Aorta (tissue), 5 donors: ENCODE measurements at regions not wholly inside any gene's neighbourhood (a gene's known extent, or its start where the extent isn't known, plus 50 kb on each side); places are given as distances from the start of the nearest gene placed in this dataset.

Experiments
- ATAC-seq: fragments of 200-7000 bp; cut with Tn5 transposase; one replicate; pipeline ENCODE4 v1.9.1; 2022; ENCODE audit warnings: moderate library complexity; ENCODE audit not compliant: low FRiP score
- DNase-seq, 2 donors: peaks; one replicate each; pipeline ENCODE4 v3.0.0-alpha.2; 2020
- H3K27ac ChIP-seq, 2 donors: one replicate each; pipeline ENCODE4 v1.5.1; 2013; ENCODE audit warnings: low read length in 2 of 2, mild to moderate bottlenecking in 2 of 2, moderate library complexity in 2 of 2, control low read depth in 1 of 2, inconsistent platforms in 1 of 2, low read depth in 1 of 2
- H3K27me3 ChIP-seq, 2 donors: one replicate each; pipeline ENCODE4 v1.6.1; 2013; ENCODE audit warnings: control low read depth in 1 of 2, low read length in 1 of 2, mild to moderate bottlenecking in 1 of 2, moderate library complexity in 1 of 2; ENCODE audit not compliant: insufficient read depth in 2 of 2, control insufficient read depth in 1 of 2
- H3K36me3 ChIP-seq, 2 donors: one replicate each; pipeline ENCODE4 v1.6.1; 2013; ENCODE audit warnings: control low read depth in 1 of 2, low read length in 1 of 2, mild to moderate bottlenecking in 1 of 2; ENCODE audit not compliant: insufficient read depth in 2 of 2, control insufficient read depth in 1 of 2
- H3K4me1 ChIP-seq, 2 donors: one replicate each; pipeline ENCODE4 v1.6.1; 2013; ENCODE audit warnings: low read length in 2 of 2, control low read depth in 1 of 2, mild to moderate bottlenecking in 1 of 2, moderate library complexity in 1 of 2; ENCODE audit not compliant: insufficient read depth in 2 of 2, control insufficient read depth in 1 of 2
- H3K4me3 ChIP-seq, 2 donors: one replicate each; pipeline ENCODE4 v1.5.1; 2013; ENCODE audit warnings: low read length in 2 of 2, control low read depth in 1 of 2, mild to moderate bottlenecking in 1 of 2
- H3K9me3 ChIP-seq: one replicate; pipeline ENCODE4 v1.6.1; 2013; ENCODE audit warnings: mild to moderate bottlenecking, low read length; ENCODE audit not compliant: control insufficient read depth
- WGBS, 2 donors: extraction: QIAGEN DNeasy Blood & Tissue Kit; methylation state at CpG; one replicate each; pipeline ENCODE4 v1.1.7; 2013; 5-methylcytosine and 5-hydroxymethylcytosine counted together
- intact Hi-C, 2 donors: fragments of 100-400 bp; cut with DNase I; formaldehyde crosslinking; loops; one replicate each; pipeline versions ENCODE4 v1.14.2 to v1.15.0; 2022
- donor health status: healthy with polysubstance abuse.
- donor health status: Bipolar disorder and iron deficiency.
- donor health status: DM: no; HTN: no; CAD: no.
- donor health status: DM: no; HTN: no; CAD: no.
- donor health status: DM: yes; HTN: yes; CAD: no.

DNA sequence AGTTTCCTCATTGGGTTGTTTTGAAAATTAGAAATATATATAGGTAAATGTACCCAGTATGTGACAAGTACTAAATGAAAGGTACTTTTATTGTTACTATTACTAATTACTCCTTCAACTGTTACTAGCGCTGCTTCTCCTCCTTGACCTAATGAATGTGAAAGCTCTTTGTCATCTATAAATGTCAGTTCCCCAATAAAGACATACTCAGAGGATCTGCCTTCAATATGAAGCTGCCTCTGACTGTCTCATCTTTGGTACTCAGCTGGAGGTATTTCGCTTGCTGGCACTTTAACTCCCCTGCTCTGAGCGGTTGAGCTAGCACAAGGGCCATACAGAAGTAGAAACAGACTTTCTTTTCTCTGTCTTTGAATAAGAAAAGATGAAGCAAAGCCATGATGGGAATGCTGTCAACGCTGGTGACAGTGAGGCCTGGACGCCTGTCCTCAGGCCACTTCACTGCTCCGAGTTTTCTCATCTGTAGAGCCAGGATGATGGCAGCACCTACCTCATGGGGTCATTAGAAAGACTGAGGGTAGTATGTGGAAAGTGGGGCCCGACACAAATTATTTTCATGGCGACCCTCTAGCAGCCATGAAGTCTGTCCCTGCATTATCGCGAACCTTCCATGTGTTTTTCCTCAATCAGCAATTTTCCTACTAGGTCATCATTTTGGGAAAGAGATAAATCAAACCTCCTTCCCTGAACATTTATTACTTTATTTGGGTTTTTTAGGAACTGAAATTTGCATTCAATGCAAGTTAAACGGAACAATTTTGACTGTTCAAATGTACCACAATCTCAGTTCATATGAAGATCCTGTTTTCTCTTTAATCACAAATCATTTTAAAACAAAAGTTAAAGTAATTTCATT, 55.9 kb upstream of the SNX9 start:
- Histone ChIP-seq H3K27me3 (no peaks in the 10 kb centered on the region), H3K9me3 (no peaks in the 10 kb centered on the region), H3K4me3 (no peak overlapping the region), H3K27ac (no peak overlapping the region), H3K4me1 (peaks cover 3 to 7% of the 10 kb centered on the region in 2 donors), H3K36me3 (no peaks in the 10 kb centered on the region)
- 96% methylated on average over 11 of the region's 11 CpGs for WGBS, 2 donors
- intact Hi-C loops = loop anchor here (10.0 kb wide), 1 partner anchor 298 kb away; no protein-coding TSS in a partner anchor
- ATAC-seq = no peak
- DNase-seq = no peak

DNA sequence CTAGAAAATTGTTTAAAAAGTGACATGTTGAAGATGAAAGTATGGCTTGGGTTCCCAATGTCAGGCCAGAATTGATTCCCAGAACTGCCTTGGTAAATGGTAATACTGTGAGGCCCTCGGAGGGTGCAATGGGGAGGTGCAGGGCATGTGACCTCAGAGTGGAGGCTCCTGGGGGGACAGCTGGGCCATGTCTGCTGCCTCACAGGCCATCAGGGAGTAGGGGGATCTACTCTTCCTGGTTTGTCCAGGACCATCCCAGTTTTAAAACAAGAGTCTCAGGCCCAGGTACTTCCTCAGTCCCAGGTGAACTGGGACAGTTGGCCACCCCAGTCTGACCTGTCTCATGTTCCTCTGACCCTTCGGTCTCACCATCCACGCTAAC, 55.3 kb upstream of the SNX9 start:
- H3K27me3 ChIP-seq = no peaks in the 10 kb centered on the region
- no peaks in the 10 kb centered on the region for H3K36me3 ChIP-seq
- no peak overlapping the region for H3K27ac ChIP-seq
- H3K9me3 ChIP-seq = no peaks in the 10 kb centered on the region
- ATAC-seq (no peak), DNase-seq (no peak)
- no peak overlapping the region for H3K4me3 ChIP-seq
- intact Hi-C loops = loop anchor here (10.0 kb wide), 1 partner anchor 297 kb away; no protein-coding TSS in a partner anchor
- WGBS, 2 donors = 98% methylated on average over 3 of the region's 3 CpGs
- H3K4me1 ChIP-seq = peaks cover 3 to 7% of the 10 kb centered on the region in 2 donors

DNA sequence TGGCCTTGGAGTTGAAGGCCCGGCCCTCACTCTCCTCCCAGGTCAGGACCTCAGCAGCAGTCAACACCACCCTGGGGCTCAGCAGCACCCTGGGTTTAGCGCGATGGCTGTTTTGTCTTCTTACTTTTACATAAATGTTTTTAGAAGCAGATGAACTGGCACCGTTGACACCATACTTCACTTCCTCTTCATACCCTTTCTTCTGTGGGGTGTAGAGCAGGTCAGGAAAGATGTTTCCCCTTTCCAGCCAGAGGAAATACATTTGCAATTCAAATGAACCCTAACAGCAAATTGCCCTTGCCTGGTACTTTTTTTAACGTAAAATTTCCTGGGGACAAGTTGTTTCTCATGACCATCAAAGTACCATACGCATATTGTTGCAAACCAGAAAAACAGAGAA, 54.7 kb upstream of the SNX9 start:
- no peak for DNase-seq
- intact Hi-C loops = loop anchor here (10.0 kb wide), 1 partner anchor 296 kb away; no protein-coding TSS in a partner anchor
- Histone ChIP-seq H3K36me3 (no peaks in the 10 kb centered on the region), H3K4me3 (no peak overlapping the region), H3K9me3 (no peaks in the 10 kb centered on the region), H3K27me3 (no peaks in the 10 kb centered on the region), H3K4me1 (peaks cover 3 to 7% of the 10 kb centered on the region in 2 donors), H3K27ac (no peak overlapping the region)
- no peak for ATAC-seq
- WGBS, 2 donors = 91% methylated on average over 6 of the region's 6 CpGs

DNA sequence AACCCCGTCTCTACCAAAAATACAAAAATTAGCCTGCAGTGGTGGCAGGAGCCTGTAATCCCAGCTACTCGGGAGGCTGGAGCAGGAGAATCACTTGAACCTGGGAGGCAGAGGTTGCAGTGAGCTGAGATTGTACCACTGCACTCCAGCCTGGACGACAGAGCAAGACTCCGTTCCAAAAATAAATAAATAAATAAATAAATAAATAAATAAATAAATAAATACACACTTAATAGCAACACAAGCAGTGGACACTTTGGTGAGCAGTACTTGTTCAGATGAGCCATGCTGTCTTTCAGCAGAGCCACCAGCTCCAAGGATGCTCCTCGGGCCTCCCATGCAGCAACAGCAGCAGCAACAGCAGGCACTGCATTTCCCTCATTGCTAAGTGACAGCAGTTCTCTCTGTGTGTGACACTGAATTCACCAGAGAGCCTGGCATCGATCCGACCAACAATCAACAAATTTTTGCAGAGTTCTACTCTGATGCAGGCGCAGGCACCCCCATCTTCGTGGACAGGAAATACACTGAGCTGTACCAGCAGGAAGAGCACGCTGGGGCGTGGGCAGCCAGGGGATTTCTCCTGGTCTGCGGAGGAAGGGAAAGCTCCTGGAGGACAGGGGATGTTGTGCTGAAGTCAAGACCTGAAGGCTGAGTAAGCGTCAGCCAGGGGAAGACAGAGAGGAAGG, 54.0 kb upstream of the SNX9 start:
- intact Hi-C loops = loop anchor here (10.0 kb wide), 1 partner anchor 296 kb away; no protein-coding TSS in a partner anchor
- Histone ChIP-seq H3K9me3 (no peaks in the 10 kb centered on the region), H3K4me1 (peaks cover 2 to 4% of the 10 kb centered on the region in 2 donors), H3K27me3 (no peaks in the 10 kb centered on the region), H3K4me3 (no peak overlapping the region), H3K36me3 (no peaks in the 10 kb centered on the region), H3K27ac (no peak overlapping the region)
- 94% methylated on average over 13 of the region's 13 CpGs for WGBS, 2 donors
- no peak for DNase-seq
- no peak for ATAC-seq

DNA sequence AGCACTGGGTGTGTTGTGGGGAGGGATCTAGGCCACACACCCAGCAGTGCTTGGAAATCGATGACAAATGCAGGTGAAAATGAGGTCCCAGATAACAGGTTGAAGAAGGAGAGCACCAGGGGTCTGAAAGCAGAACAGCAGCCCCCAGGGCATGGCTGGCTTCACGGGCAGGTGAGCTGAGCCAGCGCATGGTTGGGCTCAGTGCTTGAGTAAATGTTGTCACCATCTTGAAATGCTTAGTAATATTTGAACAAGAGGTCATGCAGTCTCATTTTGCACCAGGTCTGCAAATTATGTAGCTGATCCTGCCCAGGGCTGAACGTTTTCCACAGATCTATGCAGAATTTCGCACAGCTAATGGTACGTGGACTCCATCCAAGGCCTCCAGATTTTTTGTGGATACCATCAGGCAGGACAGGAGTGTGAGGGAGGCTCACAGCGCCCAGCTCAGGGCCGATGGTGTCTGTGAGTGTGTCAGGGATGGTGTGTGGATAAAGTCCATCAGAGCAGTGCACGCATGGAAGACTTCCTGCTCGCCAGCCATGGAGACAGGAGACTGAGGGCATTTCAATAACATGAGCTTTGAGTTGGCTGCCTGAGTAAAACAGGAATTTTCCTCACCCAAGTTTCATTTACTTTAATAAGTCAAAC, 53.1 kb upstream of the SNX9 start:
- Histone ChIP-seq H3K9me3 (no peaks in the 10 kb centered on the region), H3K4me1 (no peaks in the 10 kb centered on the region), H3K36me3 (no peaks in the 10 kb centered on the region), H3K27me3 (no peaks in the 10 kb centered on the region), H3K27ac (peak overlapping the region in 1 of 2 donors; percentile 55), H3K4me3 (no peak overlapping the region)
- ATAC-seq (no peak), DNase-seq (no peak)
- WGBS, 2 donors = 43 to 54% methylated on average over 10 of the region's 10 CpGs
- intact Hi-C loops = loop anchor here (10.0 kb wide), 1 partner anchor 295 kb away; no protein-coding TSS in a partner anchor

DNA sequence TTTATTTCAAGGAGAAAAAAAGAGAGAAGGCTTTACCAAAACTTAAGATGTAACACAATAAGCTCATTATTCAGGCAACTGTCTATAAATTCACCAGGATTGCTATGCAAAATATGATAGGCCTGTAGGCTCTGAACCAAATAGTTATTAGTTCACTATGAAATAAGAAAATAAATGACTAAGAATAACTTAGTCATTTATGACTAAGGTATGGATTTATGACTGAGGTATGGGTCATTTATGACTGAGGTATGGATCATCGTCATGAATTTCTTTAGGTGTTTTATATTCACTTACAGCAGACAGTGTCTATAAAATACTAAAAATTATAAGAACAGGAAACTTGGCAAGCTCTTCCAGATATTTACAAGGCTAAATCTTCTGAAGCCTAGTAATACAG, 52.1 kb upstream of the SNX9 start:
- intact Hi-C loops = no loop called here
- Histone ChIP-seq H3K4me1 (no peaks in the 10 kb centered on the region), H3K36me3 (no peaks in the 10 kb centered on the region), H3K27me3 (no peaks in the 10 kb centered on the region), H3K27ac (no peak overlapping the region), H3K9me3 (no peaks in the 10 kb centered on the region), H3K4me3 (no peak overlapping the region)
- WGBS, 2 donors = 85 to 94% methylated on average over 1 of the region's 1 CpG
- ATAC-seq (no peak), DNase-seq (no peak)

DNA sequence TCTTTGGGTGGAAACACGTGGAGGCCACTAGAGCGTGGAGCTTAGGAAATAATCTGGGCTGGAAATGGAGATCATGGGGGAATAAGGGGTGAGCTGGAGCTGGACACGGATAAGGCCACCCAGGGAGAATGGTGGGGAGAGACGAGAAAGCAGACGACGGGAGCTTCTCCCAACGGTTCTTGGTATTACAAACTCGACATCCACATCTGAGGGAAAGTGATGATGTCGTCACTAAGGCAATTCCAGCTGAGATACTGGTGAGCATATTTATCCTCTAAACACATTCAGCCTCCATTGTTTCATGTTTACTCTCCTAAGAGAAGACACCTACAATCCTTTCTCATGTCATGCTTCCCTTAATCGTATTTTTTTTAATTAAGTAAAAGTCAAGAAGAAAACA, 50.2 kb upstream of the SNX9 start:
- Histone ChIP-seq H3K27me3 (no peaks in the 10 kb centered on the region), H3K4me3 (no peak overlapping the region), H3K9me3 (no peaks in the 10 kb centered on the region), H3K4me1 (no peaks in the 10 kb centered on the region), H3K27ac (no peak overlapping the region), H3K36me3 (no peaks in the 10 kb centered on the region)
- no peak for ATAC-seq
- 93 to 95% methylated on average over 10 of the region's 10 CpGs for WGBS, 2 donors
- no peak for DNase-seq
- intact Hi-C loops = no loop called here
